Hepatocyte (in vitro differentiated cells): ENCODE measurements at regions not wholly inside any gene's neighbourhood (a gene's known extent, or its start where the extent isn't known, plus 50 kb on each side); places are given as distances from the start of the nearest gene placed in this dataset.

Experiments
- DNase-seq: peaks from one replicate; pipeline ENCODE4 v3.0.0-alpha.2; 2016; ENCODE audit warnings: low spot score
- H2AFZ ChIP-seq: fragments of 200-600 bp; sonication (generic); 2 replicates; pipeline ENCODE4 v1.6.0; 2016; ENCODE audit warnings: antibody characterized with exemption, mild to moderate bottlenecking
- H3K27ac ChIP-seq: fragments of 200-600 bp; sonication (generic); 2 replicates; pipeline ENCODE4 v1.5.1; 2016; ENCODE audit warnings: mild to moderate bottlenecking
- H3K27me3 ChIP-seq: fragments of 200-600 bp; sonication (generic); 2 replicates; pipeline ENCODE4 v1.6.1; 2016
- H3K36me3 ChIP-seq: fragments of 200-600 bp; sonication (generic); replicated peaks from 2 replicates; pipeline ENCODE4 v1.5.1; 2016; ENCODE audit warnings: low read depth; ENCODE audit not compliant: insufficient read depth
- H3K4me1 ChIP-seq: fragments of 200-600 bp; sonication (generic); 2 replicates; pipeline ENCODE4 v1.5.1; 2016; ENCODE audit warnings: mild to moderate bottlenecking, moderate library complexity; ENCODE audit not compliant: insufficient read depth
- H3K4me2 ChIP-seq: fragments of 200-600 bp; sonication (generic); 2 replicates; pipeline ENCODE4 v1.6.0; 2016
- H3K4me3 ChIP-seq: fragments of 200-600 bp; sonication (generic); 2 replicates; pipeline ENCODE4 v1.5.1; 2016; ENCODE audit warnings: mild to moderate bottlenecking
- H3K79me2 ChIP-seq: fragments of 200-600 bp; sonication (generic); 2 replicates; pipeline ENCODE4 v1.6.0; 2017; ENCODE audit warnings: mild to moderate bottlenecking
- H3K9me2 ChIP-seq: fragments of 200-600 bp; sonication (generic); replicated peaks from 2 replicates; pipeline ENCODE4 v1.6.0; 2017; ENCODE audit warnings: mild to moderate bottlenecking; ENCODE audit not compliant: insufficient read depth
- H3K9me3 ChIP-seq: fragments of 200-600 bp; sonication (generic); 2 replicates; pipeline ENCODE4 v1.5.1; 2016; ENCODE audit warnings: low read depth, mild to moderate bottlenecking
- H4K20me1 ChIP-seq: fragments of 200-600 bp; sonication (generic); 2 replicates; pipeline ENCODE4 v1.6.0; 2016; ENCODE audit warnings: mild to moderate bottlenecking; ENCODE audit not compliant: insufficient read depth, poor library complexity, severe bottlenecking
- EZH2 ChIP-seq: fragments of 200-600 bp; sonication (generic); IDR thresholded peaks from 2 replicates; pipeline ENCODE4 v1.6.1; 2016; ENCODE audit warnings: antibody characterized with exemption, mild to moderate bottlenecking, borderline replicate concordance
- EZH2phosphoT487 ChIP-seq: fragments of 200-600 bp; sonication (generic); IDR thresholded peaks from one replicate; pipeline ENCODE4 v1.6.1; 2018; ENCODE audit warnings: antibody characterized with exemption, mild to moderate bottlenecking, low read depth, moderate library complexity; ENCODE audit not compliant: unreplicated experiment, severe bottlenecking
- WGBS: methylation state at CpG from one replicate; pipeline ENCODE4 v1.1.6; 2016; ENCODE audit warnings: low lambda C conversion rate; ENCODE audit errors: missing lambda C conversion rate; 5-methylcytosine and 5-hydroxymethylcytosine counted together
- TF ChIP-seq, protein P1 (sequence below): fragments of 200-600 bp; sonication (generic); IDR thresholded peaks from 2 replicates; pipeline ENCODE4 v1.5.1; 2016; ENCODE audit warnings: antibody characterized with exemption, mild to moderate bottlenecking; ENCODE audit not compliant: poor library complexity

DNA sequence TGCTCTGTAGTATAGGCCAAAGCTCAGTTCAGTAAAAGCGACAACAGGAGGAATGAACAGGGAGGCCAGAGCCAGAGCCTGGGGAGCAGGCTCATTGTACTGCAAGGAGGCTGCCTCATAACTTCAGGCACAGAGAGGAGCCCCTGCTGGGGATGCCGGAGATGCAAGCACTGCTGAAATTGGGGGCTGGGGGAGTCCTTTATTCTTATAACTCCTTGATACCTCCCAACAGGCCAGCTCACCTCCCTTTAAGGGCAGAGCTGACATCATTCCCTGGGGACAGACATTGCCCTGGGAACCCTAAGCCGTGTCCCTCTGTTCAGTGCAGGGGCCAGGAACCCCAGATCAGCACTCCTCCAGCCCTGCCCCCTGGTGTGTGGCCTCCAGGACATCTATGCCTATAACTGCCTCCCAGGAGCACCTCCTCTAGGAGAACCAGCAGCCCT, 83.8 kb upstream of the MRPS22 start:
- Histone ChIP-seq H3K27me3 (no peaks in the 10 kb centered on the region), H3K4me2 (no peak overlapping the region), H3K27ac (no peak overlapping the region), H3K4me1 (no peaks in the 10 kb centered on the region), H3K79me2 (no peaks in the 10 kb centered on the region), H2AFZ (no peak overlapping the region), H3K9me2 (no peaks in the 10 kb centered on the region), H4K20me1 (no peaks in the 10 kb centered on the region), H3K9me3 (no peaks in the 10 kb centered on the region), H3K4me3 (no peak overlapping the region), H3K36me3 (no peaks in the 10 kb centered on the region)
- 79% methylated on average over 3 of the region's 3 CpGs for WGBS
- DNase-seq = no peak
- TF ChIP-seq, protein P1, sequence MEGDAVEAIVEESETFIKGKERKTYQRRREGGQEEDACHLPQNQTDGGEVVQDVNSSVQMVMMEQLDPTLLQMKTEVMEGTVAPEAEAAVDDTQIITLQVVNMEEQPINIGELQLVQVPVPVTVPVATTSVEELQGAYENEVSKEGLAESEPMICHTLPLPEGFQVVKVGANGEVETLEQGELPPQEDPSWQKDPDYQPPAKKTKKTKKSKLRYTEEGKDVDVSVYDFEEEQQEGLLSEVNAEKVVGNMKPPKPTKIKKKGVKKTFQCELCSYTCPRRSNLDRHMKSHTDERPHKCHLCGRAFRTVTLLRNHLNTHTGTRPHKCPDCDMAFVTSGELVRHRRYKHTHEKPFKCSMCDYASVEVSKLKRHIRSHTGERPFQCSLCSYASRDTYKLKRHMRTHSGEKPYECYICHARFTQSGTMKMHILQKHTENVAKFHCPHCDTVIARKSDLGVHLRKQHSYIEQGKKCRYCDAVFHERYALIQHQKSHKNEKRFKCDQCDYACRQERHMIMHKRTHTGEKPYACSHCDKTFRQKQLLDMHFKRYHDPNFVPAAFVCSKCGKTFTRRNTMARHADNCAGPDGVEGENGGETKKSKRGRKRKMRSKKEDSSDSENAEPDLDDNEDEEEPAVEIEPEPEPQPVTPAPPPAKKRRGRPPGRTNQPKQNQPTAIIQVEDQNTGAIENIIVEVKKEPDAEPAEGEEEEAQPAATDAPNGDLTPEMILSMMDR = no peak
- TF ChIP-seq EZH2phosphoT487 (no peak), EZH2 (no peak)

DNA sequence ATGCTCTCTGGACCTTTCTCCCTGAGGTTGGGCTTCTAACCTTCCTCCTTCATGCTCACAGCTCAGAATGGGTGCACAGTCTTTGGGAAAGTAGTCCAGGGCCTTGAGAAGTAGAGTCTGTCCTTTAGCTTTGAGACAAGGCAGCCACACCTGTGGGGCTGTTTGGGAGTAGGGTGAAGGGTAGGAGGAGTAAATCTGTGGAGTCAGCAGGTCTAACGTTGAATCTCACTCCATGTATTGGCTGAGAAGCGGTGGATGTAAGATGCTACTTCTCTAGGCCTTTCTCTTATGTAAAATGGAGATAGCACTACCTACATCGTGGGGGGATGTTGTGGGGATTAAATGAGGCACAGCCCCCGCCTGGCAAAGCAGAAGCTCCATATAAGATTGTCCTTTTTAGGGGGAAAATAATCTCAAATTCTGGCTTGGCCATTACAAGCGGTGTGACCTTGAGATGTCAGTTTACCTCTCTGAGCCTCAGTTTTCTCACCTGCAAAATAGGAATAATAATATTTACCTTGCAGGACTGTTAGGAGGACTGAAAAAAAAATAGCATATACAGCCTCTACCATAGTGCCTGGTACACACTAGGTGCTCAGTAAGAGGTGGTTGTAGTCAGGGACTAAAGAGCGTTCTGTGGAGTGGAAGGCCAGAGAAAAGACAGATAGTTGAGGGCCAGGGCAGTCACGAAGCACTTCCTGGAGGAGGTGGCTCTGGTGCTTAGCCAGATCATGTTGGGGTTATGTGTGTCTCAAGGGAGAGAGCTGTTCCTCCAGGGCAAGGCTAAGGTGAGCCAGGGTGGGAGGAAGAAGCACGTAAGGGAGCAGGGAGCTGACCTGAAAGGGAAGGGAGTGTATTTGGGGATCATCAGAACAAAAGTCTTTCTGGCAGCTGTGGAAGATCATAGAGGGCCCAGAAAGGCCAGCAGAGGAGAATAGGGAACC, 82.8 kb upstream of the MRPS22 start:
- Histone ChIP-seq H3K27me3 (no peaks in the 10 kb centered on the region), H3K27ac (no peak overlapping the region), H3K4me2 (no peak overlapping the region), H3K4me1 (no peaks in the 10 kb centered on the region), H3K4me3 (no peak overlapping the region), H3K9me2 (no peaks in the 10 kb centered on the region), H3K36me3 (no peaks in the 10 kb centered on the region), H3K9me3 (no peaks in the 10 kb centered on the region), H2AFZ (no peak overlapping the region), H4K20me1 (no peaks in the 10 kb centered on the region), H3K79me2 (no peaks in the 10 kb centered on the region)
- DNase-seq = no peak
- TF ChIP-seq EZH2 = no peak
- TF ChIP-seq EZH2phosphoT487 = no peak
- TF ChIP-seq, protein P1 = no peak
- 86% methylated on average over 8 of the region's 8 CpGs for WGBS

GRCh38 chr3:139261754-139262586, 81.8 kb upstream of the MRPS22 start:
- Histone ChIP-seq H2AFZ (no peak overlapping the region), H3K4me1 (no peaks in the 10 kb centered on the region), H3K9me2 (no peaks in the 10 kb centered on the region), H3K36me3 (no peaks in the 10 kb centered on the region), H3K9me3 (no peaks in the 10 kb centered on the region), H3K4me3 (no peak overlapping the region), H3K4me2 (no peak overlapping the region), H3K79me2 (no peaks in the 10 kb centered on the region), H3K27ac (no peak overlapping the region), H3K27me3 (no peaks in the 10 kb centered on the region), H4K20me1 (no peaks in the 10 kb centered on the region)
- WGBS = 86% methylated on average over 7 of the region's 7 CpGs
- no peak for TF ChIP-seq EZH2phosphoT487
- TF ChIP-seq, protein P1 = no peak
- TF ChIP-seq EZH2 = no peak
- DNase-seq = no peak
